ENCODE measurements at regions not wholly inside any gene's neighbourhood (a gene's known extent, or its start where the extent isn't known, plus 50 kb on each side); places are given as distances from the start of the nearest gene placed in this dataset.

- DNase-seq (ENCODE audit: low read depth) = no peak
Measured at GRCh38 chr5:6914347-6914746, 201.1 kb downstream of the TENT4A start.

- DNase-seq (ENCODE audit: low read depth) = no peak
Measured at GRCh38 chr5:6915574-6915973, 202.3 kb downstream of the TENT4A start.

GRCh38 chr5:6918255-6918654 lies 205.0 kb downstream of the TENT4A start:
- DNase-seq (ENCODE audit: low read depth) = no peak

GRCh38 chr5:6920628-6921256 lies 207.5 kb downstream of the TENT4A start:
- DNase-seq (ENCODE audit: low read depth) = no peak

DNA sequence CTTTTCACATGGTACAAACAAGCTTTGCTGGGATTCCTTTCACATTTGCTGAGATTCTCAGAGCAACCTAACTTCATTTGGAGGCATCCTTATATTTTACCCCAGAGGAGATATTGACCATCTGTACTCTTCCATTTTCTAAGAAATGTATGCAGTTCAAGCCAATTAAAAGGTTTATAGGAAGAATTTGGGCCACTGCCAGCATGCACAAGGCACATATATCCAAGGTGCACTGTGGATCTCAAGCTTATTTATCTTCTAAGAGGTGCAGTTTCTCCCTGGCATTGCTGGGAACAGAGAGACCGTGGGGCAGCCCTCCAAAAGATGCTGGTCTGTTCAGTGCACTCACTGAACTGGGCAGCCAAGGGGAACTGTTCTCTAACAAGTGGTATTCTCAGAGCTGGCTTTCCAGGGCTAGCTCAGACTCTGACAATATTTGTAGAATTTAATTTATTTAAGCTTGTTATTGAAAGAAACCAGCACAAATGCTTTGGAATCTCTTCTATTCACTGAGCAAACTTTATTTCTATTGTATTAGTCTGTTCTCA lies 213.3 kb downstream of the TENT4A start:
- no peak for DNase-seq (ENCODE audit: low read depth)

- no peak for DNase-seq (ENCODE audit: low read depth)
Measured at GRCh38 chr5:6936031-6936430, 222.8 kb downstream of the TENT4A start.

DNA sequence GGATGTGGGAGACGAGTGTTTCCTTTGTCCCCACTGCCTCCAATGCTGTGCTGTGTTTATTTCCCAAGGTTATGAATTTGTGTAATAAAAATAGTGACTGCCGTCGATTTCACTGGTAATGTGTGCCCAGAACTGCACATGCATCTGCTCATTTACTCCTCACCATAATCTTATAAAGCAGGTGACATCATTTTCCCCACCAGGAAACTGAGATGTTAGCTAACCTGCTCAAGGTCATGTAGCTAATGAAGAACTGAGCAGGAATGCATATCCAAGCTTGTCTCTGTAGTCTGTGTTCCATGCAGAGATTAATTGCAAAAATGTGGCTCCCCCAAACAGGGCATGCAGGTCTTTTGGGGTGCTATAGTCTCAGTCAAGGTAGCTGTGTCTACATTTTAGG lies 224.4 kb downstream of the TENT4A start:
- DNase-seq (ENCODE audit: low read depth) = no peak

DNA sequence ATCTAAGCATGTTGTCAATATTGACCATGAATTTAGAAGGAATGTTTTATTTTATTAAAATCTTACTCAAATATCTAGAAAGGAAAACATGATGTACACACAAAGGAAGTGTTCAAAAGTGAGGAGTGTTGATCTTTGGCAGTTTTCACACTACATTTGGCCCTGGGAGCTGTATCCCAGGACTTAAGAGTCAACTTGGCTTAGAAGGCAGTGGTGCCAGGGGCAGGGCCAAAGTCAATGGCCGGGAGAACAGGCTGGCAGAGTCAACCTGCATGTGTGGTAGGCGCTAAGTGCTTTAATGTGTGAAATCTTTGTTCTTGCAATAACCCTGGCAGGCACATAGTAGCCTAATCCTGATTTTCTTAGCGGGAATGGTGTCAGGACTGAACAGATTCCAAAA lies 228.4 kb downstream of the TENT4A start:
- no peak for DNase-seq (ENCODE audit: low read depth)

DNA sequence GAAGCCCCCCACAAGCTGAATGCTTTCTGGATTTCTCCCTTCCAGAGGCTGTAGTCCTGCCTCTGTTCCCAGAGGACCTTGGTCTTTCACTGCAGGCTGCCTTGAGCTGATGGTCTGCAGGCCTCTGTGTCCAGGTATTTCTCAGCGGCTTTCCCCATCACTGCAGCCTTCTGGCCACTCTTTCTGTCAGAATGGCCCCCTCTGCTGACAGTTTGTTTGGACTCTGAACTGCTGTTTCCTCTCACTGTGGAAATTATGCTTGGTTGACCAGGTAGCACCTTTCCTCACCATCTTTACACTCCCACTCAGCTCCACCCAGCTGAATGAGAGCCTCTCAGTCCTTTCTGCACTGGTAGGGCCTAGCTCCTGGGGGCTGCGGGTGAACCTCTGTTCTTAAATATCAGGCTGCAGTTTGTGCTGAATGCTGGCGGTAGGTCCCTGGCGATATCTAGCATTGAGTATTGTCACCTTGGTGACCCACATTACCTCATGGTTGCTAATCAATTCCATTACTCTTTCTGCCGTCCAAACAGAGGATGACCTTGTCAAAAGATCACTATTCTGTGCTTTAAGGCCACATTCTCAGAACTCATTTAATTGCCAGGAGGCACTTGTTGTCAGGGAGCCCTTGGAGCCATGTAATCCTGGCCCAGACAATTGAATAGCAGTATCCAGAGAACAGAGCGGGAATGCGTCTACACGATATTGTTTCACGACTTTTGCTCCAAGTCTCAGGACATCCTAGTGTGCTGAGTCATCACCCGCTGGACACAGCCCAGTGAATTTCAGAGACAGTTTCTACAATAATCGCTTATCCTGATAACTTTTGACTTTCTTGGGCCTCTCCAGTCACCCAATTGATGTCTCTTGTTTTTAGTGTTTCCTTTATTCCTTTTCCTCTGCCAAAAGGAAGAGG lies 230.2 kb downstream of the TENT4A start:
- DNase-seq (ENCODE audit: low read depth) = peak; percentile 23

GRCh38 chr5:6948562-6948961 lies 235.3 kb downstream of the TENT4A start:
- no peak for DNase-seq (ENCODE audit: low read depth)

- DNase-seq (ENCODE audit: low read depth) = no peak
Measured at GRCh38 chr5:6949230-6949629, 236.0 kb downstream of the TENT4A start.

- DNase-seq (ENCODE audit: low read depth) = peak; percentile 61
Measured at GRCh38 chr5:6950250-6950649, 237.0 kb downstream of the TENT4A start.

GRCh38 chr5:6950860-6951259 lies 237.6 kb downstream of the TENT4A start:
- DNase-seq (ENCODE audit: low read depth) = no peak

GRCh38 chr5:6961123-6961522 lies 247.9 kb downstream of the TENT4A start:
- no peak for DNase-seq (ENCODE audit: low read depth)

DNA sequence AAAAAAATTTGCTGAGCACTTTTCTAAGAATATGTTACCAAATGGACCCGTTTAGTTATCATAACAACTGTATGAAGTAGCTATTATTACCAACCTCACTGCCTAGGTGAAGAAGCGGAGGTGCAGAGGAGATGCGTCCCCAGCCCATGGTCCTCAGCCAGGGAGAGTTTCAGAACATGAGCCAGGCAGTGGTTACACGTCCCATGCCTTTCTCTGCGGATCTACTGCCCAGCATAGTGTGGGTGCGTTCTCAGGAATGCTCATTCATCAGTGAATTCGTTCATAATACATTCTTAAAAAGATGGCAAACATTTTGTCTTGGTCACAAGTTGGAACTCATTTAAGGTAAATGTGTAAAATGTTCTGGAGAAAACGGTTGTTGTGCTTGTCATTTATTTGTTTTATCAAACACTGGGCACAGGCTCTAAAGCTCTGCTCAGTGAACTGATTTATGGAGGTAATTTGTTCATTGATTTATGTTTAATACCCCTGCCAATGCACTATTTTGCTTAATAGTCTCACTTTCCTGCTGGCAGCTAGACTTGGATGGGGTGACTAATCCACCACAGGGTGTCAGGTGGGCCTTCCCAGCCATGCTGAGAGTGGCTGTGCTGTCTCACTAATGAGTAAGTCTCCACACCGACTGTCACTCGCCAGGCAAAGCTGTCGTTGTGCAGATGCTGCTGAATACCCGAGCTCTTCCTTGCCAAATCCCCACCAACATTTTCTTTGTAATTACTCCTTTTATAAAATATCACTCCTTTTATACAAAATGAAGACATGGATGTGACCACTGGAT lies 248.8 kb downstream of the TENT4A start:
- peak; percentile 40 for DNase-seq (ENCODE audit: low read depth)

DNA sequence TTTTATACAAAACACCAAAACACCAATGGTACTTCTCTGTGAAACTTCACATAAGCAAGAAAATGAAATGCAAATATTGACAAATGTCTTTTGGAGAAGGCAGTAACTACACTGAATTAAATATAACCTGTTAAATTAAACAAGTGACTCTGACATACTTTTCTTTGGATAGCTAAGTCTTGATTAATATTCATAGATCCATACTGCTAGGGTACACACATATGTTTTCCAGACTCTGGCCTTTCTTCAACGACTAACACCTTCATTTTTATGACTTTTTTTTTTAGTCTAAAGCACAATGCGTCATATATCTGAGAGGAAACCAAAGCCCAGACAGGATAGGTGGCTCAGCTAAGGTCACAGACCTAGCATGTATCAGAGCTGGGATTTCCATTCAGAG lies 263.7 kb downstream of the TENT4A start:
- DNase-seq (ENCODE audit: low read depth) = no peak

DNA sequence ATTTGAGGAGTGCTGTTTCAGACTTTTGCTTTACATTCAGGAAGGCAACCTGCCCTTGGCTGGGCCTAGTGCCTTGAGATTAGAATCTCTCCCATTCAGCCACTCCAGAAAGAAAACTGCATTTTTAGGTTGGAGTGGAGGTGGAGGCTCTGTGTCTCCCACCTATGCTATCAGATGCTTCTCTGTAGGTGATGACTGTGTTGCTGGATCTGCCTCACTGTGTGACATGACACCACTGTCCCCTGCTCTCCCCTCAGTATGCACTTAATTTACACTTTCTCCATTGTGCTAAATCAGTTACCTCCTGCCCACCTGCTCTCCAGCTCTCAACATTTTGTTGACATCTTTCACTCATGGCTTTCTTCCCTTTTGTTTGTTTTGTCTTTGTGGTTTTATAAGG lies 265.8 kb downstream of the TENT4A start:
- no peak for DNase-seq (ENCODE audit: low read depth)

DNA sequence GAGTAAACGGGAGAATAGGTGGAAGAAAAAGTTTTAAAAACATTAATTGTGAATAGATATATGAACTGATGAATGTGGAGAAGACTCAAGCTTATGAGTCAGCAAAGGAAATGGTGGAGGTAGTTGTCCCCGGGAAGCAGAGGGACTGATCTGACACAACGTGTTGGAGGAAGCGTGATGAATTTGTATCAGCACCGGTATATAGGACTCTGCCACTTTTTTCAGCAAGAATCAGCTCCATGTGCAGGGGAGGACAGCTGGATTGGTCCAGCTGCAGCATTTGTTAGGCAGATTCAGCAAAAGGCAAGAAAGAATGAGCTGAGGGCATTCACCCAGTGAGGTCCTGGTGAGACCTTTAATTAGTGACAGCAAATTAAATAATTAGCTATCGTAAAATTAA lies 276.0 kb downstream of the TENT4A start:
- DNase-seq (ENCODE audit: low read depth) = no peak

DNA sequence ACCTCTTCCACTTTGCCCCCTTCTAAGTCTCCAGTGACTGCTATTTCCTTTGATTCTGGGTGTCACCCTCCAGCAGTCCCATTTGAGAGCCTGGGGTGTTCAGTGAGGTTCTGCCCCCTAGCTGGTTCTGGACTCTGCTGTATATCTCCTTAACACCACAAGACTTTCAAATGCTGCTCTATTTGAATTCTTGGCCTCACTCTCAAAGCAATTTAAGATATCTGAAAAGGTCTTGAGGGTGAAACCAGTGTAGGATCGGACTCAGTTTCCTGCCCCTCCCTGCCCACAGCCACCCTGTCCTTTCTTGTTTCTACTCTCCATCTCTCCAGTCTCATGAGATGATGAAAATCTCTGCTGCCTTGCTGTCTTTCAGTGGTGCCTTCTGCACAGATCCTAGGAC lies 280.9 kb downstream of the TENT4A start:
- no peak for DNase-seq (ENCODE audit: low read depth)

GRCh38 chr5:6995115-6995514 lies 281.9 kb downstream of the TENT4A start:
- no peak for DNase-seq (ENCODE audit: low read depth)

- no peak for DNase-seq (ENCODE audit: low read depth)
Measured at GRCh38 chr5:7000310-7000709, 287.1 kb downstream of the TENT4A start.

- no peak for DNase-seq (ENCODE audit: low read depth)
Measured at GRCh38 chr5:7010591-7010990, 297.4 kb downstream of the TENT4A start.

Data from HT1080 (cell line).